ENCODE measurements at regions not wholly inside any gene's neighbourhood (a gene's known extent, or its start where the extent isn't known, plus 50 kb on each side); places are given as distances from the start of the nearest gene placed in this dataset.
"Not testable (repeated sequence)": the region's sequence is repeated elsewhere in the genome, so short reads cannot be mapped to it uniquely, and the experiment has no call there.

DNA sequence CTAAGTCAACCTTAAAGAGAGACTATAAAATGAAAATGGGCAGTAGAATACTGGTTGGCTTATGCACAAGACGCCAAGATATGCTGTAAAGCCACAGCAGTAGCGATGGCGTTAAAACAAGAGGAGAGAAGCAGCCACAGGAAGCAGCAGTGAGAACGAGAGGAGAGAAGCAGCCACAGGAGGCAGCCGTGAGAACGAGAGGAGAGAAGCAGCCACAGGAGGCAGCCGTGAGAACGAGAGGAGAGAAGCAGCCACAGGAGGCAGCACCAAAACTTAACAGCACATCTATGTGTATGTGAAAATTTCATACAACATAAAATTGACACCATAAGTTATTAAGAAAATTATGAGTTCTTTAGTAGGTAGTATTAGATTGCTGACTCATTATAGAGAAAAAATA lies 2318.6 kb upstream of the ACO1 start:
- TF ChIP-seq, protein P1, sequence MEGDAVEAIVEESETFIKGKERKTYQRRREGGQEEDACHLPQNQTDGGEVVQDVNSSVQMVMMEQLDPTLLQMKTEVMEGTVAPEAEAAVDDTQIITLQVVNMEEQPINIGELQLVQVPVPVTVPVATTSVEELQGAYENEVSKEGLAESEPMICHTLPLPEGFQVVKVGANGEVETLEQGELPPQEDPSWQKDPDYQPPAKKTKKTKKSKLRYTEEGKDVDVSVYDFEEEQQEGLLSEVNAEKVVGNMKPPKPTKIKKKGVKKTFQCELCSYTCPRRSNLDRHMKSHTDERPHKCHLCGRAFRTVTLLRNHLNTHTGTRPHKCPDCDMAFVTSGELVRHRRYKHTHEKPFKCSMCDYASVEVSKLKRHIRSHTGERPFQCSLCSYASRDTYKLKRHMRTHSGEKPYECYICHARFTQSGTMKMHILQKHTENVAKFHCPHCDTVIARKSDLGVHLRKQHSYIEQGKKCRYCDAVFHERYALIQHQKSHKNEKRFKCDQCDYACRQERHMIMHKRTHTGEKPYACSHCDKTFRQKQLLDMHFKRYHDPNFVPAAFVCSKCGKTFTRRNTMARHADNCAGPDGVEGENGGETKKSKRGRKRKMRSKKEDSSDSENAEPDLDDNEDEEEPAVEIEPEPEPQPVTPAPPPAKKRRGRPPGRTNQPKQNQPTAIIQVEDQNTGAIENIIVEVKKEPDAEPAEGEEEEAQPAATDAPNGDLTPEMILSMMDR (IDR thresholded peaks at IDR 0.05; ENCODE audit: insufficient read depth, low read length, poor library complexity, severe bottlenecking) = peak; percentile 9
- no peaks in the 10 kb centered on the region for H3K27me3 ChIP-seq (ENCODE audit: control insufficient read depth, insufficient read depth, low read length)
- H3K4me3 ChIP-seq (ENCODE audit: low read depth, low read length) = no peak overlapping the region
- H3K36me3 ChIP-seq (ENCODE audit: control insufficient read depth, insufficient read depth, low read length) = no peaks in the 10 kb centered on the region
- DNase-seq (ENCODE audit: low read depth) = no peak

DNA sequence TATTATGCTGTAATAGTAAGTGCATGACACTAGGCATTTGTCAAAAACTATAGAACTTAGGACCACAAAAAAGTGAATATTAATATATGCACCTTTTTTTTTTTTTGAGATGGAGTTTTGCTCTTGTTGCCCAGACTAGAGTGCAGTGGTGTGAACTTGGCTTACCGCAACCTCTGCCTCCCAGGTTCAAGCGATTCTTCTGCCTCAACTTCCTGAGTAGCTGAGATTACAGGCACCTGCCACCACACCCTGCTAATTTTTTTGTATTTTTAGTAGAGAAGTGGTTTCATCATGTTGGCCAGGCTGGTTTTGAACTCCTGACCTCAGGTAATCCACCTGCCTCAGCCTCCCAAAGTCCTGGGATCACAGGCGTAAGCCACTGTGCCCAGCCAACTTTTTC lies 2315.2 kb upstream of the ACO1 start:
- not testable (repeated sequence) for H3K4me3 ChIP-seq (ENCODE audit: low read depth, low read length); DNase-seq (ENCODE audit: low read depth); H3K27me3 ChIP-seq (ENCODE audit: control insufficient read depth, insufficient read depth, low read length); H3K36me3 ChIP-seq (ENCODE audit: control insufficient read depth, insufficient read depth, low read length)

DNA sequence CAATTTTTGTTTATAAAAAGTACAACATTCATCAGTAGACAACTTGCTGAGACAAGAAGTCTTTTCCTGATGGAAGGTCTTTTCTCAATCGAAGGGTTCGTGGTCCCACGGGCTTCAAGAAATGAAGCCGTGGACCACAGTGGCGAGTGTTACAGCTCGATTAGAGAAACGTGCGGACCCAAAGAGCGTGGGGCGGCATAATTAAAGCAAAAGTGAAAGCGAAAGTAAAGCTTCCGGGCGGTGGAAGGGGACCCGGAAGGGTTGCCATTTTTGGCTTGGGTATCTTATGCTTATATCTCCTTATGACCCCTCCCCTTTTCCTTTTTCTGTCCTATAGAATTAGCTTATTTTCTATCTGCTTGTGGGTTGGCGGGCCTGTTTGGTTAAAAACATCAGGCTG lies 2309.4 kb upstream of the ACO1 start:
- Histone ChIP-seq H3K27me3 (ENCODE audit: control insufficient read depth, insufficient read depth, low read length) (no peaks in the 10 kb centered on the region), H3K36me3 (ENCODE audit: control insufficient read depth, insufficient read depth, low read length) (no peaks in the 10 kb centered on the region), H3K4me3 (ENCODE audit: low read depth, low read length) (no peak overlapping the region)
- no peak for DNase-seq (ENCODE audit: low read depth)
- TF ChIP-seq, protein P1 (IDR thresholded peaks at IDR 0.05; ENCODE audit: insufficient read depth, low read length, poor library complexity, severe bottlenecking) = no peak

DNA sequence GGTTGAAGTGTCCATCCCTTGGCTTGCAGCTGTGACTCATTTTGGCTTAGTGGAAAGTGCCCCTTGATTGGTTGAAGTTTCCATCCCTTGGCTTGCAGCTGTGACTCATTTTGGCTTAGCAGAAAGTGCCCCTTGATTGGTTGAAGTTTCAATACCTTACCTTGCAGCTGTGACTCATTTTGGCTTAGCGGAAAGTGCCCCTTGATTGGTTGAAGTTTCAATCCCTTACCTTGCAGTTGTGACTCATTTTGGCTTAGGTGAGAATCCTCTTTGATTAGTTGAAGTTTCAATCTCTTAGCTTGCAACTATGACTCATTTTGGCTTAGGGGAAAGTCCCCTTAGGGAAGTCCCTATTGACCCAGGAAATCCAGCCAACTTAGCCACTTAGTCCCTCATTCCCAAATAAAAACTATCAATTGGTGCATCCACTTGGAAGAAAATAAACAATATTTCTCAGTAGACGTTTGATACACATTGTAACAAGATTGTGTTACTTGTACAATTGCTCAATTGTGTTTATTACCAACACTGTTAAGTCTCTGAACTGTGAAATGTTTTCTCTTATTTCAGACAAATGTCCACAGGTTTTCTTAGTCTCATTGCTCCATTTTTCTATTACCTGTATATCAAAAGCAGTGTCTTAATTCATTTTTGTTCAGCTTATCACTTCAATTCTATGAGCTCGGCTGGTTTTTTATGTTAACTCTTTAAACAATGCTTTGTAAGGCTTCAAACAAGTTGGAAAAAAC lies 2308.8 kb upstream of the ACO1 start:
- H3K36me3 ChIP-seq (ENCODE audit: control insufficient read depth, insufficient read depth, low read length) = no peaks in the 10 kb centered on the region
- peak; percentile 61 for DNase-seq (ENCODE audit: low read depth)

DNA sequence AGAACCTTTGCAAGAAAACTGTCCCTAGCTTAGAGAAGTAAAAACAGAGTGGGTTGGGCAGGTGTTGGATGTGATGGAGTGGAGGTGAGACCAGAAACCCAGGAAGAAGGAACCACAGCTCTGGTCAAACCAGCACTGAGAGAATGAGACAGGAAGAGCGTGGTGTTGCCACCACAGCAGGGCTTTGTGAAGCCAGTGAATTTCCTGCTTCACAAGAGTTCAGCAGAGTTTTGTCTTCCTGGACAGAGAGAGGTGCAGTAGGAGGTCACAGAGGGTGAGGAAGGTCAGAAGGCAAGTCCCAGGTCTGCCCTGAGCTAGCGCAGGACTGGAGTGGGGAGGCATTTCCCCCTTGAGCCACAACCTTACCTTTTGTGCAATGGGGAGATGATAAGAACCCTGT lies 2306.2 kb upstream of the ACO1 start:
- no peak for DNase-seq (ENCODE audit: low read depth)
- TF ChIP-seq, protein P1 (IDR thresholded peaks at IDR 0.05; ENCODE audit: insufficient read depth, low read length, poor library complexity, severe bottlenecking) = no peak
- Histone ChIP-seq H3K4me3 (ENCODE audit: low read depth, low read length) (no peak overlapping the region), H3K27me3 (ENCODE audit: control insufficient read depth, insufficient read depth, low read length) (no peaks in the 10 kb centered on the region), H3K36me3 (ENCODE audit: control insufficient read depth, insufficient read depth, low read length) (no peaks in the 10 kb centered on the region)

More for the DNA sequence above, 2308.8 kb upstream of the ACO1 start:
- H3K4me3 ChIP-seq (ENCODE audit: low read depth, low read length) = no peak overlapping the region
- H3K27me3 ChIP-seq (ENCODE audit: control insufficient read depth, insufficient read depth, low read length) = no peaks in the 10 kb centered on the region
- TF ChIP-seq, protein P1 (IDR thresholded peaks at IDR 0.05; ENCODE audit: insufficient read depth, low read length, poor library complexity, severe bottlenecking) = no peak

DNA sequence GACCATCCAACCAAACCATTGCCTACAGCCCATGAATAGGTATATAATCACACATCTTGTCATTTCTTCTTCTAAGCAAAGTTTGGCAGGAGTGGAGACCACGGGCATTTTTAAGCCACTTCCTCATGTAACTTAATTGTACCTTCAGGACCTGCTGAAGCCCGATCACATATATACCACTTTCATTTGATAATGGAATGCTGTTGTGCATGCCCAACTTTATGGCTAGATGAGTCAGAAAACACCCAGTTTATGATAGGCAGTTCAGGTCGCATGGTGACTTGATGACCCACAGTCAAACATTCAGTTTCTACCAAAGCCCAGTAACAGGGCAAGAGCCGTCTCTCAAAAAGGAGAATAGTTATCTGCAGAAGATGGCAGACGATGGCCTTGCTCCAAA lies 2295.0 kb upstream of the ACO1 start:
- H3K4me3 ChIP-seq (ENCODE audit: low read depth, low read length) = no peak overlapping the region

More for the DNA sequence above, 2295.0 kb upstream of the ACO1 start:
- DNase-seq (ENCODE audit: low read depth) = no peak
- H3K27me3 ChIP-seq (ENCODE audit: control insufficient read depth, insufficient read depth, low read length) = no peaks in the 10 kb centered on the region
- no peaks in the 10 kb centered on the region for H3K36me3 ChIP-seq (ENCODE audit: control insufficient read depth, insufficient read depth, low read length)
- TF ChIP-seq, protein P1 (IDR thresholded peaks at IDR 0.05; ENCODE audit: insufficient read depth, low read length, poor library complexity, severe bottlenecking) = no peak

All from kidney epithelial cell (primary cell).